ENCODE measurements at regions not wholly inside any gene's neighbourhood (a gene's known extent, or its start where the extent isn't known, plus 50 kb on each side); places are given as distances from the start of the nearest gene placed in this dataset.
A peak's percentile ranks its signal among the peaks of the same experiment; 100 is the strongest.

DNA sequence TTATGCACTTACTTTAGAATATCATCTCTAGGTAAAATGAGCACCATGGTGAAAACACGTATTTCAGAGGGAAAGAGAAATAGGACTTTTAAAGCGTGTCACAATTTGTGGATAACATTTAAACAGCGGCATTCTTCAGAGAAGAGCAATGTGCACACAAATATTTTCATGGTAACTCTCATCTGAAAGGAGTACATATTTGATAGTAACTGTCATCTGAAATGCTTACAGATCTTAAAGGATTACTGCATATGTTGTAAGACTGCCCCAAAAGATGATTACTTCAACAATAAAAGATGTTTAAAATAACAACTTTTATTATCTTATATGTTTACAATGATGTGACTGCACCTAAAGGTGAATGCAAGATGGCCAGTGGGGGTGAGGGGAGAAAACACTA is 408.8 kb downstream of the PLA2G4A start:
- no peak for DNase-seq

DNA sequence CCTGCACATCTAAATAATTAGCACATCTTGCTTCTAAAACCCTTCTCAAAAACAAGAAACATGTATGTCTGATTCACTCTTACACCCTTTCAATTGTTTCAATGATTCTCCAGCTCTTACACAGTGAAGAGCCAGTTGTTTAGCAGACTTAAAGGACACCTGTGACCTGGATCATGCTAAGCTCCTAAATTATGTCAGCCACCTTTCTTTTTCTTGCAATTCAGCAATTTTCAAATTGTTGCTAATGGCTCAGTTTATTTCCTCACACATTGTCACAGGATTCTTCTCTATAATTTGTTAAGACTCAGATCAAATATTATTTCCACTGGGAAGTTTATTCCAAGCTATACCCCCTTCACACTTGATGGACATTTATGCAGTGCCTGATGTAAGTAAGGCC is 413.2 kb downstream of the PLA2G4A start:
- no peak for DNase-seq

DNA sequence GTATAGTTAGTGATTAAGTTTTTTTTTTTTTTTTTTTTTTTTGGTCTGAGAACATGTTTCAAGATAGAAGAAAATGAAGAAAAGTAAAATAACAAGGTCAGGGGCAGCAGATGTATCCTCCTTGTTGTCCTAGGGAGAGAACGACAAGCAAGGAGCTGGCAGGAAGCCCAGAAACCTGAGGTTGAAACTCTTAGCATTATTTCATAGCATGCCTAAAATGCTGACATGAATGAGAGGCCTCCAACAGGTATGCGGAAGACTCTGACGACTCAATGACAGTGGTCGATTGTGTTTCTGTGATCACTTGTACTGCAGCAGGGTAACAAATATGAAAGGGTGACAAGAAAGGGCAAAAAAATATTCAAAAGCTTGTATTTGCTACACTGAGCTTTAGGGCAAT is 415.9 kb downstream of the PLA2G4A start:
- DNase-seq = no peak

DNA sequence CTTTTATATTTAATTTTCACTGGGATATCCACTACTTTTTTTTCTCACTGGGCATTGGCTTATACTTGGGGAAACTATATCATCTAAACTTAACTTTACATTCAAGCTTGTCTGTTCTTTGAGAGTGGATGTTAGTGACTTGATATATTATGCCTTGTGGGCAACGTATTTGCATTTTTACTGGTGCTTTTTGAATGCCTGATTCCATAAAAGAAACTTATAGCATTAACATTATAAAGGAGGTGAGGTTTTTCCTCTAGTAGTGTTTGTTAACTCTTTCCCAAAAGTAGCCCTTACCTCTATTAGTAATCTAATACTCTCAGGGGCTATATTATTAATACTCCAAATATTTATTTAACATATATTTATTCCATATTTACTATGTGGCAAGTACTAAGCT is 416.5 kb downstream of the PLA2G4A start:
- no peak for DNase-seq

DNA sequence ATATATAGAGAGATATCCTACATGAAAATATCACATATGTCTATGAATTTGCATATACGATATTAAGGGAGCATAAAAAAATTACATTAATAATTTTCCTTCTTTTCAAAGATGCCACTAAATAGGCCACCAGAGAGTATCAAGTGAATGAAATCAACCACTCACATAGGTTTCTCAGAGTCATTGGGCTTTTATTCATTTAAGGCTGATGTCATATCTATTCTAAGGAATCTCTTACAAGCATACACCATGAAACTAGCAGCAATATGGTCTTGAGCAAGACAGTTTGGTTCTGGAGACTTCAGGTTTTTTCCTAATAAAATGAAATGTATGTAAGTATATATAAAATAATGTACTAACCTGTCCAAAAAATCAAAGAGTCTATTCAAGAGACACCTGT is 420.4 kb downstream of the PLA2G4A start:
- DNase-seq = no peak

DNA sequence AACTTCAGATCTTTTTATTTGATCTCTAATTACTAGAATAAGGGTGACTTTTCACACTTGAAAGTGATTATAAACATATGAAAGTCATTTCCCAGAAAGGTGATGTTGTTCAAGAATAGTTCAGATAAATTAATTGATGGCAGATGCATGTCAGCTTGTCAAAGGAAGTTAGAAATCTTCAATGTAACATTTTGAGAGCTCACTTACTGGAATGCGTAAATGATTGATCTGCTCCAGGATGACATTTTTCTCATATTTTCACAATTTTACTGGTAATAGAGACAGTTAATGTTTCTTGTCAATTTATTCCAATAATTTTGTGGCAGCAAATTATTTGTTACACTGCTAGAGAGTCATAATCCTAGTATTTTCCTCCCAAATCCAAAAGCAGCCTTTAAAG is 424.2 kb downstream of the PLA2G4A start:
- no peak for DNase-seq

DNA sequence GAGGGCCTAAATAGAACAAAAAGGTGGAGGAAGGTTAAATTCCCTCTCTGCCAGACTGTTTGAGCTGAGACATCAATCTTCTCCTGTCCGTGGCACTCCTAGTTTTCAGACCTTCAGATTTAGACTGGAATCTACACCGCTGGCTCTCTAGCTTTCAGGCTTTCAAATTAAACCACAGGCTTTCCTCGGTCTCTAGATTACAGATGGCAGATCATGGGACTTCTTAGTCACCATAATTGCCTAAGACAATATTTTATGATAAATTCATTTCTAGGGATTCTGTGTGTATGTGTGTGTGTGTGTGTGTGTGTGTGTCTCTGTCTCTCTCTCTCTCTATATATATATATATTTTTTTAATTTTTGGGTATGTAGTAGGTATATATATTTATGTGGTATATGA is 428.7 kb downstream of the PLA2G4A start:
- DNase-seq = no peak

DNA sequence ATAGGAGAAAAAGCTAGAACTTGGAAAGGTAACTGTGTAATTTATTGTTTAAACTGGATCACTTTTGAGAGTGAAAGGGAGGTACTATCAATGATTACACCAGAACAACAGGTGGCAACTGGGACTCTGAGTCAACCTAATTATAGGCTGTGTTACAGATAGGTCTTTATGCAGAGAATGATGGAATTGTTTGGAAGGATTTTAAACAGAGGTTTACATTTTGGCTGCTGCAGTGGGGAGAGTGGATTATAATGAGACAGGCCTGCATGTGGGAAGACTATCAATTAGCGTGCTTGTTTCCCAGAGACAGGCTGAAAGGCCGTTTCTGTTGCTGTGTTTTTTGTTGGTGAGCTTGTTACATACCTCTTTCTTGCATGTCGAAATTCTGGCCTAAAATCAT is 432.9 kb downstream of the PLA2G4A start:
- DNase-seq = no peak

DNA sequence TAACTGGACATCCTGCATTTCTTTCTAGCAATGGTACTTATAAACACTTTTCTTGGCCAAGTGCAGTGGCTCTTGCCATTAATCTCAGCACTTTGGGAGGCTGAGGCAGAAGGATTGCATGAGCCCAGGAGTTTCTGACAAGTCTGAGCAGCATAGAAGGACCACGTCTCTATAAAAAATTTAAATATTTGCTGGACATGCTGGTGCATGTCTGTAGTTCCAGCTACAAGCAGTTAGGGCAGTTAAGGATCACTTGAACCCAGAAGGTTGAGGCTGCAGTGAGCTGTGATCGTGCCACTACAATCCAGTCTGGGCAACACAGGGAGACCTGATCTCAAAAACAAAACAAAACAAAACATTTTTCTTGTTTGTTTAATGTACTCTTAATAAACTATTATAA is 434.0 kb downstream of the PLA2G4A start:
- no peak for DNase-seq

DNA sequence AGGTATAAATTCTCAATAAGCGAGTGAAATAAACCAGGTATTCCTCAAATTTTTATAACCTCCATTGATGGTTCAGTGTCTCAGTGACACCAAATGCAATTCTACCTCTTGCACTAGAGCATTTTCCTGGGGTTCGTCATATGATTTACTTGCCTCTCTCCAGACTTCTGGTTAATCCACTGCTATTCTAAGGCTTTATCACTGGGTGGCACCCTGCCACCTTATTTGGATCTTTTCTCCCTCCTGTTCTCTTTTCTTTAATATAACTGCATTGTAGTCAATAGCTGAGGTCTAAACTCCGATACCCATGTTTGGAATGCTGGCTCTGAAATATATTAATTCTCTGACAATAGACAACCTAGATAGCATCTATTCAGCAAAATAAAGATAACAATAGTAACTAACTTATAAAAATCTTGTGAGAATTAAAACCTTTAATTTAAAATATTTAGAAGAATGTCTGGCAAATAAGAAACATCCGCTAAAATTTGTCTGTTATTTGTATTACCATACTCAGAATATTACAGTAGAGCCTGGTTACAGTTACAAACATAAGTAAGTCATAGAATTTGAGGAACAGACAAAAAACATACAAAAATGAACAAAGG is 436.4 kb downstream of the PLA2G4A start:
- DNase-seq = peak; percentile 28

DNA sequence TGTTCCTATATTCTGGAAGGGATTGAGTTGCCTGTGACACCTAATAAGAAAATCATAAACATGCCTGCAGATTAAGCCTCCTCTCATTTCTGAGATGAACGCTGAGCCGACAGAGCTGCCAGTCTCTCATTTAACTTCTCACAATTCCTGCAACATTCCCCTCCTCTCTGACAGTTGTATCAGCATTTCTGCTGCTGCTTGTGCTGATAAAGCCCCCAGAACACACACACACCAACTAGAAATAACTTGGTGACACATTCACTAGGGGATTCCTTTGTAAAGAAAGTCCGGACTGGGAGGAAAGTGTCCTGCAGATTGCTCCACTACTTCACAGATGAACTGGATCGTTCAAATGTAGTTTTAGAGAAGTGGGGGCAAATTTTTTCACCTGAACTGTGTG is 437.3 kb downstream of the PLA2G4A start:
- no peak for DNase-seq

DNA sequence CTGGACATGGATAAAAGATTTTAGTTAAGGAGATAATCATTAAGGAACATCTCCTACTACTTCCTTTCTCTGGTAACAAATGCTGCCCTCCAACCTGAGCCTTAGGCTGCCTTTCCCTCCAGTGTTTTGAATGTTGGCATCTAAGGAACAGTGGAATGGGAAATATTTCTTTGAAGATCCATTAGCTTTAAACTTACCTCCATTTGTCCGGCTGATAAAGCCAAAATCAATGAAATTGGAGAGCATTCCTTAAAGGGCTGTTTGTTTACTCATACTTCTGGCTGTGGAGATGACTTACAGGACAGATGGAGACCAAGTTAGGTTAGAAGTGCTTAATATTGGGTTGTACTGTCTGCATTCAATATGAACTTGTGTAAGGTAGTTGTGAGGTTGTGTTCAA is 439.1 kb downstream of the PLA2G4A start:
- DNase-seq = no peak

DNA sequence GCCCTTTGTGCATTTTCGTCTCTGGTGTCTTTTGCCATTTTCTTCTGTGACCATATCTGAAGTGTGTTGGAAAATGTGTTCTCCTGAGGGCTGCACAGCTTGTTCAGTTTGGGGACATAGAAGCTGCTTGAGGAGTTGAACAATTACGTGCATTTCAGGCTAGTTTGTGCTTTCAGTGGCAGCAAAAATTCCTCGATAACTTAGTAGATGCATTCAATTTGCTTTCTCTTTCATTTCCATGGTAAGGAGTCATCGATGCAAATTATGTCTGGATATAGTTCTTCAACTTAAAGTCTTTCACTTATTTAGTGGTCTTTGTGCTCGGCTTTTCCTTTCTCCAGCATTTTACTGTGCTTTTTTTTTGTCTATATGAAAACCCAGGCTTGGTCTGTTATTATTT is 441.5 kb downstream of the PLA2G4A start:
- no peak for DNase-seq

DNA sequence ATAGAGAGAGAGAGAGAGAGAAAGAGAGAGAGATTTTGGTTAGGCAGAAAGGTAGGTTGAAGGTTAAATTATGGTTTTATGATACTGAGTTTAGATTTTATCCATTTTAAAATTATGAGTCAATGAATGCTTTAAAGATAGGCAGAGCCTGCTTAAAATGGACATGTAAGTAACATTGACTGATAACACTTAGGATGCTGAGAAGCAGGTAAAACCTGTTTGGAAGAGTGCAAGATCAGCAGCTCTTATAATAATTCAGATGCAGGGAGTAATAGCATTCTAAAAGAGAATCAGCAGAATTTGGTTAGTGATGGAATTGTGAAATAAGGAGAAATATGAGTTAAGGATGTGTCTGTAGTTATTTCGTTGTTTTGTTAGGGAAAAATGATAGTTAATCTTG is 446.6 kb downstream of the PLA2G4A start:
- no peak for DNase-seq

DNA sequence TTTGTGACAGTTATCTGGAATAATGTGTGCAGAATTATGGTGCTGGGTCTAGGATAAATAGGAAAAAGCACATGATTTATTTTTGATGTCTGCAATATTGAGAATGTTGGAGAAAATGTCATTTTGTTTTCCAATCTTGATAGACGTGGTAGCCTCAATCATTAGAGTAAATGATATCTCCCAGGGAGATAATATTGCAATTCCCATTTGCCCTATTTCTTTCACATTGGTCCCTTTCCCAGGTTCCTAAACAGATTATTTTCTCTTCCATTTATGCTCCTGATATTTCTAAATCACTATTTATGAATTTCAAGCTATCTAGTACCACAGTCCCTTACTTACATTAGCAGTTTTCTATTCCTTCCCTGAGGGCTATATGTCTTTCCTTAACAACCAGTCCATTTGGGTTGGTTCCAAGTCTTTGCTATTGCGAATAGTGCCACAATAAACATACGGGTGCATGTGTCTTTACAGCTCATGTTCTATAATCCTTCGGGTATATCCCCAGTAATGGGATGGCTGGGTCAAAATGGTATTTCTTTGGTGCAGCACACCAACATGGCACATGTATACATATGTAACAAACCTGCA is 447.3 kb downstream of the PLA2G4A start:
- no peak for DNase-seq

DNA sequence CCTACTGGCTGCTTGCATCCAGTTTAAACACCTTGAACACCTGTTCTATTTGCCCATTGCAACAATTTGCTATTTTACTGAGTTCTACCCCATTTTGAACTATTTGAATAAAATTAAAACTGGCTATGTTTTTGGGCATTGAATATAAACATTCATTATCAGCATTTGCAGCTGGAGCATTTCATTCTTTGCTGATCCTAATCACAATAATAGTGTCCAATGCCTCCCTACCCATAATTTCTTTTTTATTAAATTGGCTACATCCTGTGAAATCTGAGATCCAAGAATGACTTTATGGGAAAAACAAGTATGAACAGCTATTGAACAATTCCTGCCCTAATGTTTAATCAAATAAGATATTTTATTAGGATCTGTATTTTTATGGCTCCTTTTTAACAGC is 447.9 kb downstream of the PLA2G4A start:
- no peak for DNase-seq

DNA sequence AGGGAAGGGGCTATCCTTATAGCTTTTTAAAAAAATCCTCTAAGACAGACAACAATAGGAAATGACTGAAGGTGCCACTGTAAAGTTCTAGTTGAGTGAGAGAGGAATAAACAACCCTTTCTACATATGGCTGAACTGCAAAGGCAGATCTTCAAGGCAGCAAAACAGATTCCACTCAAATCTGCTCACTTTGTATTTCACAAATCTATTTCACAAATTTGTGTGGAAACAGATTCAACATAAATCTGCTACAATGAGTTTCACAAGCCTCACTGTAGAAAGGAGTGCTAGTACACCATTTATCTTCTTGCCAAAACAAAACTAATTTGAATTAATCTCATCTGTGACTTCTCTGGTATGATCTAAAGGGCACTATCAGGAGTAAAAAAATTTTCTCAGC is 451.3 kb downstream of the PLA2G4A start:
- DNase-seq = no peak

DNA sequence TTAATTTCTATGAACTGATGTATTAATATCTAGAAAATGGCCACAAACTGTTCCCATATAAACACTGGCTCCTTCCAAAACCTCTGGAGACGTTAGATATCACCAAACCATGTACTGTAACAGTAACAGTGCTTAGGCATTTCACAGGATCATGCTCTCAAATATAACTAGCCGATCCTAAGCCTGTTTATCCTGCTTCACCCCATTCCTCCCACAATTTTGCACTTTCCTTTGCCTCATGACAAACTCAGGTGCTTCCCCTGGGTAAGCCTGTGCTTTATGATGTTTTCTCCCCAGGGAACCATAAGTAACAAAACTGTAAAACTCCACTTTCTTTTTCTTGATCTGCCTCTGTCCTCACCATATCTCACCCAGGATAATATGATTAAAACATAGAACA is 452.3 kb downstream of the PLA2G4A start:
- no peak for DNase-seq

DNA sequence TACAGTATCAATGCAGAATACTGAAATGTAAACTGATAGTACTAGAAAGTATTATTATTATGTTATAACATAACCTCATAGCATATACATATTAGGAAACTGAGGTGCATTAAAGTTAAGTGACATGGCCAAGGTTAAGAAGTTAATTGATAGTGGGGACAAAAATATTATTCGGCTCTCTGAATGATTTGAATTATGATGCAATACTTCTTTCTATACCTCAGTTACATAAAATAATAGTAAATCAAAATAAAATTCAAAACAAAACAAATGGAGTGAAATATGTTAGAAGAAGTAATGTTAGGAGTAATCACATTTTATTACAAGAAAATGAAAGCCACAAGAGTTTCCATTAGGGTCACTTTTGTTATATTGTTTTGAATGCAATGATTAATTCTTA is 455.2 kb downstream of the PLA2G4A start:
- DNase-seq = no peak

DNA sequence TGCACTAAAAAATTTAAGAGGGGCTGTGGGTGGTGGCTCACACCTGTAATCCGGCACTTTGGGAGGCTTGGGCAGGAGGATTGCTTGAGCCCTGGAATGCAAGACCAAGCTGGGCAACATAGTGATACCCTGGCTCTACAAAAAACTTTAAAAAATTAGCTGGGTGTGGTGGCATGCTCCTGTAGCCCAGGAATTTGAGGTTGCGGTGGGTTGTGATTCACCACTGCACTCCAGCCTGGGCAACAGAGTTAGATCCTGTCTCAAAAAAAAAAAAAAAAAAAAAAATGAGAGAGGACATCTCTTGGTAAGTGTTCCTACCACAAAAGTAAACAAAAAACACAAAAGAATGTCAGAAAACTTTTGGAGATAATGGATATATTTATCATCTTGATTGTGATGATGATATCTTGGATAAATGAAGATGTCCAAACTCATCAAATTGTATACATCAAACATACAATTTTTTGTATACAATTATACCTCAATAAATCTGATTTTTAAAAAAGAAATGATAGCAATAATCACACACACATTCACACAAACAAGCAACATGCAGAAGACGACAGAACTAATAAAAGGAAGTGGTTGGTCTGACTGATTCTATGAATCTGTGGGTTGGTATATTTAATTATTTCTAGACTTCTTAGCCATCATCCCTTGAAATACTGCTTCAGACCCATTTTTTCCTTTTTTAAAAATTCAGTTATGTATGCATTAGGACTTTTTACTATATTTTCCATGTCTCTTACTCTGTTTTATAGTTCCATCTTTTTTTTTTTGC is 465.9 kb downstream of the PLA2G4A start:
- no peak for DNase-seq

DNA sequence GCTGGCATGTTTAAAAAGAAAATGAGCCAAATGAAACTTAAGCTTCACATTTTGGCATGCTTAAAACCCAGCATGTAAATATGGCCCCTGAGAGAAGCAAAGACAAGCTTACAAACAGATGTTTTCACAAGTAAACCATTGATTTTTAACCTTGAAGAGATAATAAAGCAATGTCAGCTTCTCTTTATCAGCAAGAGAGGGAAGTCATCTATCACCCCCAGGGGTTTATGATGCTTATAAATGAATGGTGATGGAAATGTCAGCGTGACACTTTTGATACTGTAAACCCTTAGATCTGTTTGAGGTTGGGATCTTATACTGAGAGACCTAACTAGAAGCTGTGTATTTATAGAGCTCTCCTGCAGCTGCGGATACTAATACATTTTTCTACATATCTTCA is 471.3 kb downstream of the PLA2G4A start:
- DNase-seq = no peak

DNA sequence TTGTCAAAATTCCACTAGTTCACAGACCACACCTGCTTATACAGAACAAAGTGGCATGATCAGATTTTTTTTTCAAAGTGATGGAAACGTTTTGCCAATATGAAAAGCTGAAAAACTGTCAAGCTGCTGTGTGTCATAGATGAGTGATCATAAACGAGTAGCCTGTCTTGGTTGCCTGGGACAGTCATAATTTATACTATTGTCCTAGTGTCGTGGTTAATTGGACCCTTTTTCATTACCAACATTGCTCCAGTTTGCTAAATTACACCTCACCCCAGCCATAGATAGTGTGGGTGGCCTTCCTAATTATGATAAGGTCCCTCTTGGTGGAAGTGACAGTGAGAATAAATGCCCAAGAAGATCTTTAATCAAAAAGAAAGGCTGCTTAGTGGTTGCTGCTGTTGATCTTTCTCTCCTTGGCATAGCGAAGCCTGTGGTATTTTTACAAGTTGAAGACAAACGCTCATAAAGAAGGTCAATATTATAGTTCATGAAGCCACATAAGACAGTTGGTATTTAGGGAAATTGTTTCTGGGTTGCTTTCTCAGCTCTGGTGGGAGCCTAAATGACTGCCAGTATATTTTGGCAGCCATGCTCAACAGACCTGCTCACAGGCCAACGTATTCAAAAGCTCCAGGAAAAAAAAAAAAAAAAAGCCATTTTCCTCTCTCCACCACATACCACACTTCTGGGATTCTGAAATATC is 478.1 kb downstream of the PLA2G4A start:
- no peak for DNase-seq

DNA sequence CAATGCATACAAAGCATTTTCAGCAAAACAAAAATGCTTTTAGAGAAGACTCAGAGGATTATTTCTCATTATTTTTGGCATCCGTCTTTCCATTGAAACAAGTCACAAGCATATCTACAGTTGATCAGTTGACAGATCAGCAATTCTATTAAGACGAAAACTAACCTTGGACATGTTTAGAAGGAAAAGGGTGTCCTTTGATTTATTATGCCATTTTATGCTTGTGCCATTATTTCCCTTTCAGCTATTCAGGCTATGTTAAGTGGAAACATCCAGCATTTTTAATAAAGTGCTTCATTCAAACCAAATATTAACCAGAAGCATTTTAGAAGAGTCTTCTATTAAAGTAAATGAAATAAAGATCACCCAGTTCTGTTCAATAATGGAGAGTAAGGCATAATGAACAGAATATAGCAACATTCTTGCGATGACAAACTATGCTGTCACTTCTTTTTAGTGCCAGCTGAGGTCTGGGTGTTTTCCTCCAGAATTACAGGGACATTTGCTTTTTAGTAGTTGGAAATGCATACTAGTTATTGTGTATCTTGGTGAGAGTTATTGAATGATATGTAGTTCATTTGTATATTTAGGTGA is 481.4 kb downstream of the PLA2G4A start:
- no peak for DNase-seq

All from dermis blood vessel endothelial cell (primary cell).